Suppressor macrophage (primary cell): ENCODE measurements at regions not wholly inside any gene's neighbourhood (a gene's known extent, or its start where the extent isn't known, plus 50 kb on each side); places are given as distances from the start of the nearest gene placed in this dataset.
A peak's percentile ranks its signal among the peaks of the same experiment; 100 is the strongest.

ENCODE experiments used
- DNase-seq, 4 experiments: peaks; one replicate each; pipeline ENCODE4 v3.0.0-alpha.2; 2020 to 2022

DNA sequence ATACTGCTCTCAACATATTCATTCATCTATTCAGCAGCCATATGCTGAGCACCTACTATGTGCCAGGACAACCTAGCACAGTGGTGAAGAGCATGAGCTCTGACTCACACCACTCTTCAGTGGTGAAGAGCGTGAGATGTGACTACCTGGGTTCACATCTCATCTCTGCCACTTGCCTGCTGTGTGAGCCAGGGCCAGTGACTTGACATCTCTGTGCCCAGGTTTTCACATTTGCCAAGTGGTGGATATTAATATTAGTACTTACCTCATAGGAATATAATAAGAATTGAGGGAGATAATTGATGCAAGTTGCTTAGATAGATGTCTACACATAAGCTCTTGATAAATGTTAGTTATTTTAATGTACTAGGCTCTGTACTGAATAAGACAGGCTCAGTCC, 488.9 kb downstream of the PTPRU start:
- no peak for DNase-seq

GRCh38 chr1:29722598-29722997, 486.3 kb downstream of the PTPRU start:
- DNase-seq: no peak

DNA sequence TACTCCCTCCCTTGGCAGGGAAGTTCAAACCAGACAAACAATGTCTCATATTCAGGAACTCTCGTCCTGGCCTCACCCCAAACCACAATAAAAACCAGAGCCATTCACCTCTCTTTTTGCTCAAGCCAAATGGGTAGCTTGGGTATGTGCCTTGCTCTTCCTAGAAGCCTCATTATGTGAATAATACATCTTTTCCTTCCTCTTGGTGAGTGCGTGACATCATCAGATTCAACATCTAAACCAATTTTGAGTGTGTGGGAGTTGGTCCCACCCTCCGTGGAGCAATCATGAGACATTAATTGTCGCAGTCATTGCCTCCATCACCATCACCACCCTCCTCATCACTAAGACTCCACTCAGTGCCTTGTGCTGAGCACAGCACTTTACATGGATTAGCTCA, 482.9 kb downstream of the PTPRU start:
- DNase-seq: peak; percentile 56 to 87 (median 70)

DNA sequence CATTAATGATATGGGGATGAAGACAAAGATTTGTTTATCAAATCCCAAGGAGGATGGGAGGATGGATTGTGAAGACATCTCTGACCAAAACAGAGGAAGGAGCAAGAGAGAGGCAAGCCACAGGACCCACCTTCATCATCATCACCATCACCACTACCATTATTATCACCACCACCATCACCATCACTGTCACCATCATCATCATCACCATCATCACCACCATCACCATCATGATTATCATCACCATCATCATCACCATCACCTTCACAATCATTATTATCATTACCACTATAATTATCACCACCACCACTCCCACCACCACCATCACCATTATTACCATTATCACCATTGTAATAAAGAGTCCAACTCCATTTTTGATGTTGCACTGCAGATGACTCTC, 482.5 kb downstream of the PTPRU start:
- no peak for DNase-seq

DNA sequence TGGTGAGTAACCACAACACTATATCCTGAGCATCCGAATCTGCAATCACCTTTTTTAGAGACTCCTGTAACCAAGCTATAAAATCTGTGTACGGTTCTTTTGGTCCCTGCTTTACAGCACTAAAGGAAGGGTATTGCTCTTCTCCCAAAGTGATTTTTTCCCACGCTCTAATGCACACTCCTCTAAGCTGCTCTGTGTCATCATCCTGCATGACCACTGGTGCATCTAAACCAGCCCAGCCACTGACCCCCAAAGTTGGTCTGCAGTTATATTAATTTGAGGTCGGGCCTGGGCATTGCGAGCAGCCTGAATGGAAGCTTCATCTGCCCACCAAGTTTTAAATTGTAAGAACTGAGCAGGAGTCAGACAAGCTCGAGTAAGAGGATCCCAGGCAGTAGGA, 480.0 kb downstream of the PTPRU start:
- no peak for DNase-seq

DNA sequence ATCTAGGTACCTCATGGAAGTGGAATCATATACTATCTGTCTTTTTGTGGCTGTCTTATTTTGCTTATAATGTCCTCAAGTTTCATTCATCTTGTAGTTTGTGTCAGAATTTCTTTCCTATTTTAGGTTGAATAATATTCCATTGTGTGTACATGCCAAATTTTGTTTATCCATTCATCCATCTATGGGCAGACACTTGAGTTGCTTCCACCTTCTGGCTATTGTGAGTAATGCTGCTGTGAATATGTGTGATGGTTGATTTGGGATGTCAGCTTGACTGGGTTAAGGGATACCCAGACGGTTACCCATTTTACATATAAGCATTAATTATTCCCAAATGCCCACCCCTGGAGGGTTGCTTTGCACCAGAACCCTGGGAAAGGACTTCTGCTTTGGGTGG, 477.5 kb downstream of the PTPRU start:
- DNase-seq: no peak

DNA sequence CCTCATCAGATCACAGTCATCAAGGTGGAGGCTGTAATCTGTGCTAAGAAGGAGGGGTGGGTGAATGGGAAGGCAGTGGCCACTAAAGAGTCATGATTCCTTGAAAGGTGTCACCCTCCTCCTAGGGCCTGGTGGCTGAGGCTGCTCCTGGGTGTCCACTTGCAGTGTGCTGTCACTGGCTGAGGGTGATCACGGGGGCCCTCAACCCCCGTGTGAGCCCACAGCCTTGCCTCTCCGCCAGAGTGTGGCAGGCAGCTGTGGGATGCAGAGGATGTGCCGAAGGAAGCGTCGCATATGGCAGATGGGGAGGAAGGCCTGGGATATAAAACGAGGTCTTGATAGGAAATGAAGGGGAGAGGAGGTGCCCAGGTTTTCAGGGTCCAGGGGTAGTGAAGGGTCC, 476.5 kb downstream of the PTPRU start:
- DNase-seq: no peak

DNA sequence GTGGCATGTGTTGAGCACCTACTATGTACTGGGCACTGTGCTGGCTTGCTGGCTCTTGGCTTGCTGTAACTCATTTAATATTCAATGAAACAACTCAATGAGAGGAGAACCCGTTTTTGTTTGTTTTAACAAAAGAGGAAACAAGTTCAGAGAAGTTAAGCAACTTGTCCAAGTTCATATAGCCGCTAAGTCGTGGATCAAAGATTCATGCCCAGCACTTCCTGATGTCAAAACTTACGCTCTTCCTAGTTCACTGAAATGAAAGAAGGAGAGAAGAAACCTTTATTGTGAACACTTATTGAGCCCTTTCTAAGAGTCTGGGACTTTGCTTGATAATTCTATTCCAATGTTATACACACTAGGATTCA, 475.9 kb downstream of the PTPRU start:
- DNase-seq: peak; percentile 54 to 86 (median 70)

DNA sequence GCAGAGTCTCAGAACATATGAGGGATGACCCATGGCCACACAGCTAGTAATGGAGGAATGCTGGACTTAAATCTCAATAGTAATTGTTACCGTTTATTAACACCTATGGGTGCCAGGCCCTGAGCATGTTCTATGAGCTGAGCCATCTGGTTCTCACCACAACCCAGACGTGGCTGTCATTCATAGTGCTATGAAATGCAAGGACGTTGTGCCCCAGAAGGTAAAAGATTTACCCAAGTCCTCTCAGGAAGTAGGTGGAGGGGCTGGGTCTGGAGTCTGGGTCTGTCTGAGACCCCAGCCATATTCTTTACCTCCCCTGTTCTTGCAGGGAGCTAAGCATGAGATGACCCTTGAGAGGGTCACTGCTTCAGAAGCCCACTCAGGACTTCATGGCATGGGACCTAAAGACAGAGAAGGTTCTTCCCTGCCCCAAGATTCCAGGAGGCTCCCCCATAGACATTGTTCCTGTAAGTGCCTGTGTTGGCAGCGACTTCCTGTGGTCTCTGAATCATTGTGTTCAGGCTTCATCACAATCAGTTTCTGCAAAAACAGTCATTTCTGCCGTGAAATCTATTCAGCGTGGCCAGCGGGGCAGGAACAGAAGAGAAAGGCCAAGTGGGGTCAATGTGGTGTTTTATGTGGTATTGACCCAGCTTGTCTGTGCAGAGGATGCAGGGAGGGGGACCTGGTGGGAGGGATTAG, 475.4 kb downstream of the PTPRU start:
- peak; percentile 67 to 83 (median 78) for DNase-seq

DNA sequence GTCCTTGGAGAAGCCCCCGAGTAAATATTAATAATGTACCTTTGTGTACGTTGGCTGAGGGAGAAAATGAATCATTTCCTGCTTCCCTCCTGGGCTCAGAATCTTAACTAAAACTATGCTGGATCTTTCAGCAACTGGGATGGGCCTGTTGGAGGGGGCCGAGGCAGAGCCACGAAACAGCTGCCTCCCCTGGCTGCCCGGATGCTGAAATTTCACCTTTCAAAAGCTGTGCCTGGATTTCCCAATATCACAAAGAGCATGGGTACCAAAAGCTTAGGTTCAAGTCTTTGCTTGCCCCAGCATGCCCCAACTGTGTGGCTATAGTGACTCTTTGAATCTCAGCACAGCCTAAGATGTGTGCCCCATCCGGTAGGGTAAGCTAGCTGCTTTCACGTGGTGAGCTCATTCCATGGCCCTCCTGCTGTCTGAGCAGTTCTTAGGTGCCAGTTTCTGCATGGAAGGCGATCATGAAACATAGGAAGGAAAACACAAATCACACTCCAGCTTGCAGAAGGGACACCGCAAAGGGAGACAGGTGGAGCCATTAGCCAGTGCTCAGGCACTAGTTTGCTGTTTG, 473.5 kb downstream of the PTPRU start:
- DNase-seq: no peak

- peak; percentile 24 to 43 (median 39) for DNase-seq
Measured at GRCh38 chr1:29708796-29709703, 472.7 kb downstream of the PTPRU start.

GRCh38 chr1:29708381-29708780, 472.1 kb downstream of the PTPRU start:
- DNase-seq: peak; percentile 42 to 72 (median 70)

DNA sequence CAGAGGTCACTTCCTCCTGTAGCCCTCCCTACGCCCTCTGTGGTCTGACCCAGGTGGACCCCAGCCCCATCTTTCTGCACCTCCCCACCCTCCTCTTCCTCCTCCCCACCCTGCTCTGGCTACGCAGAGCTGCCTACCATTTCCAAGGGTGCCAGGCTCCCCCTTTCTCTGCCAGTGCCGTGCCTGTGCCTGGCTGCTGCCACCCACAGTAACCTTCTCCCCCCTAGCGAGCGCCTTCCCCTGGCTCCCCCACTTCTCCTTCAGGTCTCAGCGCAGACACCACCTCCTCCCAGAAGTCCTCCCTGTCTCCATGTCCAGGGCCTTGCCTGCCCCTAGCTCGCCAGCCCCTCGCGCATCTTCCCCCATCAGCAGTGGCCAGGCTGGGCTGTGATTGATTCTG, 471.5 kb downstream of the PTPRU start:
- DNase-seq: no peak

GRCh38 chr1:29706936-29707335, 470.6 kb downstream of the PTPRU start:
- peak; percentile 23 to 67 (median 46) for DNase-seq

GRCh38 chr1:29704430-29704829, 468.1 kb downstream of the PTPRU start:
- DNase-seq: no peak

DNA sequence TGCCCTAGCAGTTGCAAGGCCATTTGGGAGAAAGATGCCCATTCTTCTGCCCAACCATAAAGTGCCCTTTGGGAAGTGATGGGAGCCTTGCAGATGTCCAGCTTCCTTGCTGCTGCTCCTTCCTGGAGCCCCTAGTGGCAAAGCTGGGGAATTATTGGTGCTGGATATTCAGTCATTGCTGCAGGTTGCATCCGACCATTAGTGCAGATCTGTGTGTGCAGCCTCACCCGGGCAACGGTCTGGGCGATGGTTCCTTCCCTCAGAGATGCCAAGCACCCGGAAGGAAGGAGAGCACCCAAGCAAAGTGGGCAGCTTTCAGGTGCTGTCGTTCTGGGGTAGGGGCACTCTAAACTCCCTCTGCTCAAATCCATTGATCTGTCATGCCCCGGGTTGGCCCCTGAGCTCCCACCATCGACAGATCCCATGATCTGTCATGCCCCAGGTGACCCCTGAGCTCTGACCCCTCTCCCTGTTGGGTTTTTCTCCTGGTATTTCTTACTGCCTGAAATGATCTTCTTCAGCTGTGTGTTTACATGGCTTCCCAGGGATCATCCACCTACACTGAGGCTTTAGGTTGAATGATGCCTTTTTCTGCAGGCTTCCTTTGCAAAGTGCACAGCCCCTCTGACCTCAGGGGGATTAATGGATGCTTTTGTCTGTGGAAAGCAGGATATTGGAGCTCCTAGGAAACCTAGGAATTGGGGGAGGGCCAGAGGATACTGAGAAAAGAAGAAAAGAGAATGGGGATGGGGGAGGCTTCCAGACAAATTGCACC, 467.5 kb downstream of the PTPRU start:
- peak; percentile 26 to 67 (median 58) for DNase-seq

DNA sequence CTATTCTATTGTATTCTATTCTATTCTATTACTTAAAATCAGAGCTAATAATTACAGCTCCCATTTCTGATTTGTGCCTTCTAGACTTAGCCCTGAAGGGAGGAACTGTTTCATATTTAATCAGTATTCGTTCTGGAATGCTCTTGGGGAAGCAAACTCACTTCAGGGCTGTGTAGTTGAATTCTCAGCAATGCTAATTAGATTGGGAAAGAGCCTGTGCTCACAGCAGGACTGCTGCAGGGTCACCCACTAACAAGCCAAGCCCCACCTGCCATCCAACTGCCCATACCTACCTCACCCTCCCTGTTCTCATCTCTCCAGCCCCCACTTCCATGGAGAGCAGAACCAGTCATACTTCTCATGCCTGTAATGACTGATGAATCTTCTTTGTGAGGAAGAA, 464.2 kb downstream of the PTPRU start:
- DNase-seq: no peak

DNA sequence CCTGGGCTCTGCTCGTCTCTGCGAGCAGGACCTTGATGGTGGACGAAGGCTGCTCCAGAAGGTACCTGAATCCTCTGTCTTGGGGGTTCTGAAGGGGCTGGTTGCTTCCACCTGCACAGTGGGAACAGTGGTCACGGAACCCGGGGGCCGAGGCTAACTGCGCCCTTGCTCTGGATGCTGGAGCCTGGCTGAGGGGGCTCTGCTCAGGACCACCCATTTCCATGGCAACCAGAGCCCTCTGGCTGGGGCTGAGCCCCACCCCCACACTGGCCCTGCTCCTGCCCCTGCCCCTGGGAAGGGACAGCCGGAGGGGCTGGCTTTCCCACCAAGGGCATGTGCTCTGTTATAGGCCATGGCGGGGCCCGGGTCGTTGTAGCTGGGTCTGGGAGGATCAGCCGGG, 462.3 kb downstream of the PTPRU start:
- DNase-seq: no peak

- peak; percentile 54 to 68 (median 66) for DNase-seq
Measured at GRCh38 chr1:29698033-29698432, 461.7 kb downstream of the PTPRU start.

- DNase-seq: no peak
Measured at GRCh38 chr1:29697391-29697780, 461.1 kb downstream of the PTPRU start.

GRCh38 chr1:29696656-29697390, 460.5 kb downstream of the PTPRU start:
- no peak for DNase-seq

GRCh38 chr1:29695803-29696202, 459.5 kb downstream of the PTPRU start:
- no peak for DNase-seq
